SK-N-SH treated with all-trans-retinoic acid at 6 μM for 48 hours (cell line): ENCODE measurements at regions not wholly inside any gene's neighbourhood (a gene's known extent, or its start where the extent isn't known, plus 50 kb on each side); places are given as distances from the start of the nearest gene placed in this dataset.

ENCODE experiments used
- ATAC-seq: fragments of 200-7000 bp; cut with Tn5 transposase; 3 replicates; pipeline ENCODE4 v1.9.1; 2020; ENCODE audit warnings: mild to moderate bottlenecking, moderate library complexity
- BACH2 ChIP-seq: fragments of 250-450 bp; sonication (Bioruptor Pico); IDR thresholded peaks from 2 replicates; pipeline ENCODE4 v1.9.0; 2021; ENCODE audit warnings: mild to moderate bottlenecking, borderline replicate concordance
- CSDC2 ChIP-seq: fragments of 250-450 bp; sonication (Bioruptor Pico); IDR thresholded peaks from 2 replicates; pipeline ENCODE4 v1.5.0; 2020; ENCODE audit warnings: mild to moderate bottlenecking, moderate library complexity
- GLIS3 ChIP-seq: fragments of 250-450 bp; sonication (Bioruptor Pico); IDR thresholded peaks from 2 replicates; pipeline ENCODE4 v1.5.0; 2020; ENCODE audit warnings: mild to moderate bottlenecking, moderate library complexity
- TOX ChIP-seq: fragments of 250-450 bp; sonication (Bioruptor Pico); IDR thresholded peaks from 2 replicates; pipeline ENCODE4 v1.8.0; 2021; ENCODE audit warnings: mild to moderate bottlenecking, moderate library complexity, borderline replicate concordance
- ZFP3 ChIP-seq: fragments of 250-450 bp; sonication (Bioruptor Pico); IDR thresholded peaks from 2 replicates; pipeline ENCODE4 v1.5.0; 2020; ENCODE audit warnings: mild to moderate bottlenecking, moderate library complexity
- ZFP30 ChIP-seq: fragments of 450-650 bp; formaldehyde crosslinking; IDR thresholded peaks from 2 replicates; pipeline ENCODE4 v1.5.0; 2022; ENCODE audit warnings: mild to moderate bottlenecking, moderate library complexity
- ZNF565 ChIP-seq: fragments of 450-650 bp; formaldehyde crosslinking; conservative IDR thresholded peaks from 2 replicates; pipeline ENCODE4 v1.5.0; 2020; ENCODE audit warnings: low read depth, mild to moderate bottlenecking, moderate library complexity
- TF ChIP-seq, protein P1 (sequence below): fragments of 250-450 bp; sonication (Bioruptor Pico); IDR thresholded peaks from 2 replicates; pipeline ENCODE4 v1.8.0; 2020; ENCODE audit warnings: mild to moderate bottlenecking, moderate library complexity, borderline replicate concordance
- TF ChIP-seq, protein P2 (sequence below): fragments of 250-450 bp; sonication (Bioruptor Pico); IDR thresholded peaks from 2 replicates; pipeline ENCODE4 v1.5.1; 2021; ENCODE audit warnings: mild to moderate bottlenecking, moderate library complexity
- TF ChIP-seq, protein P3 (sequence below): fragments of 250-450 bp; sonication (Bioruptor Pico); IDR thresholded peaks from 2 replicates; pipeline ENCODE4 v1.5.0; 2020; ENCODE audit warnings: mild to moderate bottlenecking, moderate library complexity

DNA sequence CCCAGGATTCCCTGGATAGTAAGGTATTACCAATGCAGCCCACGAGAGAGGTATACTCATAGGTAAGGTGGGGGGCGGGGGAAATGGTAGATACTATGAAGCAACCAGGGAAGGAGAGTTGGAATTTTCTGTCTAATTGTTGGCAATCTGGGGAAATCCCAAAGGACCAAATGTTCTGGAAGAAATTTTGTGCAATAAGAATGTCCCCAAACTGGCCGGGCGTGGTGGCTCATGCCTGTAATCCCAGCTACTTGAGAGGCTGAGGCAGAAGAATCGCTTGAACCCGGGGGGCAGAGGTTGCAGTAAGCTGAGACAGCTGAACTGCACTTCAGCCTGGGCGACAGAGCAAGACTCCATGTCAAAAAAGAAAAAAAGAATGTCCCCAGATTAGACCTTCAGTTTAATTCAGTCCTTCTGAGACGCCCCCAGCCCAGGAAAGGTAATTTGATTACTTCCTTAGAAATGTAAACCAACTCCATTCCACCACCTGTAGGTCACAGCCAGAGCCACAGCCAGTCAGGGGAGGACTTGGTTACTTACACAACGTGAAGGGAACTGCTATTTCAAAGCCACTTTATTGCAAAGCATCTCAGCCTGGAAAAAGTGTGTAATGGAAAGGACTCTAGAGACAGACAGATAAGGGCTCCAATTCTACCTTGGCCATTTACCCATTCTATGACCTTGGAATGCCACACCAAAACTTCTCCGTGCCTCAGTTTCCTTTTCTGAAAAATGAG lies 50.0 kb upstream of the KLF4 start:
- no peak for ATAC-seq
- TF ChIP-seq, protein P1, sequence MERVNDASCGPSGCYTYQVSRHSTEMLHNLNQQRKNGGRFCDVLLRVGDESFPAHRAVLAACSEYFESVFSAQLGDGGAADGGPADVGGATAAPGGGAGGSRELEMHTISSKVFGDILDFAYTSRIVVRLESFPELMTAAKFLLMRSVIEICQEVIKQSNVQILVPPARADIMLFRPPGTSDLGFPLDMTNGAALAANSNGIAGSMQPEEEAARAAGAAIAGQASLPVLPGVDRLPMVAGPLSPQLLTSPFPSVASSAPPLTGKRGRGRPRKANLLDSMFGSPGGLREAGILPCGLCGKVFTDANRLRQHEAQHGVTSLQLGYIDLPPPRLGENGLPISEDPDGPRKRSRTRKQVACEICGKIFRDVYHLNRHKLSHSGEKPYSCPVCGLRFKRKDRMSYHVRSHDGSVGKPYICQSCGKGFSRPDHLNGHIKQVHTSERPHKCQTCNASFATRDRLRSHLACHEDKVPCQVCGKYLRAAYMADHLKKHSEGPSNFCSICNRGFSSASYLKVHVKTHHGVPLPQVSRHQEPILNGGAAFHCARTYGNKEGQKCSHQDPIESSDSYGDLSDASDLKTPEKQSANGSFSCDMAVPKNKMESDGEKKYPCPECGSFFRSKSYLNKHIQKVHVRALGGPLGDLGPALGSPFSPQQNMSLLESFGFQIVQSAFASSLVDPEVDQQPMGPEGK (CRISPR knock-in tag), result no peak
- TF ChIP-seq, protein P2, sequence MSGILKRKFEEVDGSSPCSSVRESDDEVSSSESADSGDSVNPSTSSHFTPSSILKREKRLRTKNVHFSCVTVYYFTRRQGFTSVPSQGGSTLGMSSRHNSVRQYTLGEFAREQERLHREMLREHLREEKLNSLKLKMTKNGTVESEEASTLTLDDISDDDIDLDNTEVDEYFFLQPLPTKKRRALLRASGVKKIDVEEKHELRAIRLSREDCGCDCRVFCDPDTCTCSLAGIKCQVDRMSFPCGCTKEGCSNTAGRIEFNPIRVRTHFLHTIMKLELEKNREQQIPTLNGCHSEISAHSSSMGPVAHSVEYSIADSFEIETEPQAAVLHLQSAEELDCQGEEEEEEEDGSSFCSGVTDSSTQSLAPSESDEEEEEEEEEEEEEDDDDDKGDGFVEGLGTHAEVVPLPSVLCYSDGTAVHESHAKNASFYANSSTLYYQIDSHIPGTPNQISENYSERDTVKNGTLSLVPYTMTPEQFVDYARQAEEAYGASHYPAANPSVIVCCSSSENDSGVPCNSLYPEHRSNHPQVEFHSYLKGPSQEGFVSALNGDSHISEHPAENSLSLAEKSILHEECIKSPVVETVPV (CRISPR knock-in tag), result no peak
- TF ChIP-seq ZFP3, result no peak
- TF ChIP-seq BACH2 (CRISPR knock-in tag), result no peak
- no peak for TF ChIP-seq ZFP30 (CRISPR knock-in tag)
- TF ChIP-seq ZNF565 (CRISPR knock-in tag), result no peak
- TF ChIP-seq, protein P3, sequence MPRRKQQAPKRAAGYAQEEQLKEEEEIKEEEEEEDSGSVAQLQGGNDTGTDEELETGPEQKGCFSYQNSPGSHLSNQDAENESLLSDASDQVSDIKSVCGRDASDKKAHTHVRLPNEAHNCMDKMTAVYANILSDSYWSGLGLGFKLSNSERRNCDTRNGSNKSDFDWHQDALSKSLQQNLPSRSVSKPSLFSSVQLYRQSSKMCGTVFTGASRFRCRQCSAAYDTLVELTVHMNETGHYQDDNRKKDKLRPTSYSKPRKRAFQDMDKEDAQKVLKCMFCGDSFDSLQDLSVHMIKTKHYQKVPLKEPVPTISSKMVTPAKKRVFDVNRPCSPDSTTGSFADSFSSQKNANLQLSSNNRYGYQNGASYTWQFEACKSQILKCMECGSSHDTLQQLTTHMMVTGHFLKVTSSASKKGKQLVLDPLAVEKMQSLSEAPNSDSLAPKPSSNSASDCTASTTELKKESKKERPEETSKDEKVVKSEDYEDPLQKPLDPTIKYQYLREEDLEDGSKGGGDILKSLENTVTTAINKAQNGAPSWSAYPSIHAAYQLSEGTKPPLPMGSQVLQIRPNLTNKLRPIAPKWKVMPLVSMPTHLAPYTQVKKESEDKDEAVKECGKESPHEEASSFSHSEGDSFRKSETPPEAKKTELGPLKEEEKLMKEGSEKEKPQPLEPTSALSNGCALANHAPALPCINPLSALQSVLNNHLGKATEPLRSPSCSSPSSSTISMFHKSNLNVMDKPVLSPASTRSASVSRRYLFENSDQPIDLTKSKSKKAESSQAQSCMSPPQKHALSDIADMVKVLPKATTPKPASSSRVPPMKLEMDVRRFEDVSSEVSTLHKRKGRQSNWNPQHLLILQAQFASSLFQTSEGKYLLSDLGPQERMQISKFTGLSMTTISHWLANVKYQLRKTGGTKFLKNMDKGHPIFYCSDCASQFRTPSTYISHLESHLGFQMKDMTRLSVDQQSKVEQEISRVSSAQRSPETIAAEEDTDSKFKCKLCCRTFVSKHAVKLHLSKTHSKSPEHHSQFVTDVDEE (CRISPR knock-in tag), result no peak
- no peak for TF ChIP-seq GLIS3
- no peak for TF ChIP-seq CSDC2 (CRISPR knock-in tag)
- TF ChIP-seq TOX (CRISPR knock-in tag), result no peak
